T-helper 17 cell (primary cell): ENCODE measurements at regions not wholly inside any gene's neighbourhood (a gene's known extent, or its start where the extent isn't known, plus 50 kb on each side); places are given as distances from the start of the nearest gene placed in this dataset.

ENCODE experiments used
- ATAC-seq: fragments of 150-1000 bp; cut with Tn5 transposase; 2 replicates; pipeline ENCODE4 v1.10.0; 2021; ENCODE audit warnings: mild to moderate bottlenecking, moderate library complexity
- DNase-seq, 3 donors: peaks; one replicate each; pipeline versions ENCODE4 v3.0.0 to v3.0.0-alpha.2; 2020 to 2021
- H3K9me3 ChIP-seq: one replicate; pipeline ENCODE4 v1.7.0; 2013; ENCODE audit warnings: low read length, mild to moderate bottlenecking; ENCODE audit not compliant: control insufficient read depth, poor library complexity, severe bottlenecking
- H3K27ac Mint-ChIP-seq: one replicate; pipeline ENCODE4 v1.8.0; 2022; ENCODE audit warnings: mild to moderate bottlenecking, moderate library complexity, mixed read lengths
- H3K27me3 Mint-ChIP-seq: one replicate; pipeline ENCODE4 v1.8.0; 2022; ENCODE audit warnings: mixed read lengths
- H3K36me3 Mint-ChIP-seq: one replicate; pipeline ENCODE4 v1.8.0; 2022; ENCODE audit warnings: low read depth, mixed read lengths
- H3K4me1 Mint-ChIP-seq: one replicate; pipeline ENCODE4 v1.8.0; 2022; ENCODE audit warnings: mild to moderate bottlenecking, mixed read lengths
- H3K4me3 Mint-ChIP-seq: one replicate; pipeline ENCODE4 v1.8.0; 2022; ENCODE audit warnings: mild to moderate bottlenecking, moderate library complexity, mixed read lengths

- ATAC-seq = no peak
- Mint-ChIP-seq H3K4me3 (no peak overlapping the region), H3K27ac (no peak overlapping the region), H3K4me1 (no peaks in the 10 kb centered on the region), H3K27me3 (no peaks in the 10 kb centered on the region), H3K36me3 (no peaks in the 10 kb centered on the region)
- no peak for DNase-seq
- H3K9me3 ChIP-seq = no peaks in the 10 kb centered on the region
Measured at GRCh38 chr11:26126741-26127140, 205.2 kb upstream of the ANO3 start.

- no peaks in the 10 kb centered on the region for H3K36me3 Mint-ChIP-seq
- H3K4me3 Mint-ChIP-seq = no peak overlapping the region
- H3K27me3 Mint-ChIP-seq = no peaks in the 10 kb centered on the region
- no peak overlapping the region for H3K27ac Mint-ChIP-seq
- H3K4me1 Mint-ChIP-seq = no peaks in the 10 kb centered on the region
- no peaks in the 10 kb centered on the region for H3K9me3 ChIP-seq
- DNase-seq (no peak), ATAC-seq (no peak)
Measured at GRCh38 chr11:26127336-26127735, 204.6 kb upstream of the ANO3 start.

DNA sequence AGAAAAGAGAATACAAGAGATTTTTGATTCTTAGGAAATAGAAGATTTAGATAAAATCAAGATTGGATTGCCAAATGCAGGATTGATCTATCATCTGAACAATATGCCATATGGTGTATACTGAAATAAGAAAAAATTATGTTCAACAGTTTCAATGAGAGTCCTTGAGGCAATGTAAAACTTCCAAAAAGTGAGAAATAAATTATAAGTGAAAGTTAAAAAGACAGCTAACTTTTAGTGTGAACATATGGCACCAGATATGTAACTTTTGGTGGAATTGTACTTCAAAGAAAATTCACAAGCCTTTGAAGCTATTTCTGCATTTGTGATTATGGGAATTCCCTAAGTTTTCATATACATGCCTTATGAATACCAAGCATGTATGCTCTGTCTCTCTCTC is 200.5 kb upstream of the ANO3 start:
- ATAC-seq = no peak
- H3K27me3 Mint-ChIP-seq = no peaks in the 10 kb centered on the region
- no peaks in the 10 kb centered on the region for H3K36me3 Mint-ChIP-seq
- no peaks in the 10 kb centered on the region for H3K9me3 ChIP-seq
- no peak overlapping the region for H3K4me3 Mint-ChIP-seq
- H3K27ac Mint-ChIP-seq = no peak overlapping the region
- no peaks in the 10 kb centered on the region for H3K4me1 Mint-ChIP-seq
- no peak for DNase-seq

GRCh38 chr11:26134053-26134452 is 197.9 kb upstream of the ANO3 start:
- DNase-seq (no peak), ATAC-seq (no peak)
- H3K9me3 ChIP-seq = no peaks in the 10 kb centered on the region
- no peaks in the 10 kb centered on the region for H3K27me3 Mint-ChIP-seq
- no peaks in the 10 kb centered on the region for H3K4me1 Mint-ChIP-seq
- no peak overlapping the region for H3K4me3 Mint-ChIP-seq
- H3K36me3 Mint-ChIP-seq = no peaks in the 10 kb centered on the region
- H3K27ac Mint-ChIP-seq = no peak overlapping the region

DNA sequence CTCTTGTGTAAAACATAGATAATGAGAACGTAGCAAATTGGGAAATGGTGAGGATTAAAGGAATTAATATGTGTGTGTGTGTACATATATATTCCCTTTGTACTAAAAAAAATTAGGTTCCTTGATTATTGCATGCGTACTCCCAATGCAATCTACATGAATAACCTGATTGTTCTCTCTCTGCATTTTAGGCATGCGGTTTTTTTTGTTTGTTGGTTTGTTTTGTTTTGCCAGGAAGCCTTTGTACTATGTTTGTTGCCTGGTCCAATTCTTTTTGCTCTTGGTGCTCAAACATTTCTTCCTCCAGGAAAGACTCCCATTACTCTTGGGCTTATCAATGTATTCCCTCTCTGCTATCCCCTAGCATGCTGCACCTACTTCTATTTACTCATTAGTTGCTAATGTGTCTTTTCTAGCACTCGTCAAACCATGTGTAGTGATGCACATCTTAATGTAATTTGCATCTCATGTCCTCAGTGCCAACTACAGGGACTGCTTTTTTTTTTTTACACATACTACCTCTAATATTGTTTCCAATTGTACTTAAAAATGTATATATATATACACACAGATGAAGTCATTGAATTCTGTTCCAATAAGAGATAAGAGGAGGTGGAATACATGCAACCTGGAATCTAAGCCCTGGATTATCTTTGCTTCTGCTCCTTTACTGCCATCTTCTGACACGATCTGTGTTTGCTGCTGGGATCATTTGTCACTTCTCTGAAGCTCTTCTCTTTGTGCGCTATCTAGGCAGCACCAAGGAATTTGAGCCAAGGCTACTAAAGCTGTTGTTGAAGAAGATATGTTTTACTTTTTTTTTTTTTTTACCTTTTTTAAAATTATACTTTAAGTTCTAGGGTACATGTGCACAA is 197.2 kb upstream of the ANO3 start:
- no peaks in the 10 kb centered on the region for H3K9me3 ChIP-seq
- no peak overlapping the region for H3K27ac Mint-ChIP-seq
- no peak overlapping the region for H3K4me3 Mint-ChIP-seq
- no peak for ATAC-seq
- no peaks in the 10 kb centered on the region for H3K36me3 Mint-ChIP-seq
- H3K27me3 Mint-ChIP-seq = no peaks in the 10 kb centered on the region
- DNase-seq = no peak
- H3K4me1 Mint-ChIP-seq = no peaks in the 10 kb centered on the region

DNA sequence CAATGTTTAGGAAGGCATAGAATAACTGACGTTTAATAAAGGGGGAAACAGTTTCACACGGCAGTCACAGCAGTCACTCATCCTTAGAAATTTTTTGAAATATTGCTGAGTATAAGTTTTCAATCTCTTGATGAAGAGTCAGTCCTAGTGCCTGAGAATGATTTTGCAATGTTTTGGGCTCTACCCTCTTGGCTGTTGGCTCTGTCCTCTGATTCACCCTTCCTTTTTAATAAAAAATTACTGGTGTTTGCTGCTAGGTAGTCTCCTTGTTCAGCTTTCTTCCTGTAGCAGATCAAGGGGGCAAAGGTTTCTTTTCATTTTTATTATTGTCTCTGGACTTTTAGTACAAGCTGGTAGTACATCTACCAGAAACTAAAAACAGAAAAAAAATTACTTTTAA is 194.3 kb upstream of the ANO3 start:
- Mint-ChIP-seq H3K27me3 (no peaks in the 10 kb centered on the region), H3K36me3 (no peaks in the 10 kb centered on the region), H3K4me1 (no peaks in the 10 kb centered on the region), H3K4me3 (no peak overlapping the region), H3K27ac (no peak overlapping the region)
- no peaks in the 10 kb centered on the region for H3K9me3 ChIP-seq
- DNase-seq (no peak), ATAC-seq (no peak)

DNA sequence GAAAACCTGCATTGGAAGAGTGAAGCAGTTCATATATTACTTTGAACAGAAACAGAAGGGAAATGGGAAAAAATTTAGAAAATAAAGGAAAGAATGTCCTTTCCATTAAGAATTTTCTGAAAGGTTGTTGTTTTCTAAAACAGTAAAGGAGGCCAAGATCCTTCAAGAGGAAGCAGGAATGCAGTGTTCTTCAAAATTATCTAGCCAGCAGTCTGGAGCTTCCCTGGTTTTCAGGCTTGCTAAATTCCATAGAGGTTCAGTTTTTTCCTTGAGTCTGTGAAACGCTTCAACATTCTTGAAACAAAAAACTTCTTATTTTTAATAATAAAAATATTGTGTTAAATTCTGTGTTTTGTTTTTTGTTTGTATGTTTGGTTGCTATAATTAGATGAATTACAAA is 189.0 kb upstream of the ANO3 start:
- Mint-ChIP-seq H3K4me3 (no peak overlapping the region), H3K27ac (no peak overlapping the region), H3K27me3 (no peaks in the 10 kb centered on the region), H3K4me1 (no peaks in the 10 kb centered on the region), H3K36me3 (no peaks in the 10 kb centered on the region)
- no peak for ATAC-seq
- H3K9me3 ChIP-seq = no peaks in the 10 kb centered on the region
- no peak for DNase-seq

DNA sequence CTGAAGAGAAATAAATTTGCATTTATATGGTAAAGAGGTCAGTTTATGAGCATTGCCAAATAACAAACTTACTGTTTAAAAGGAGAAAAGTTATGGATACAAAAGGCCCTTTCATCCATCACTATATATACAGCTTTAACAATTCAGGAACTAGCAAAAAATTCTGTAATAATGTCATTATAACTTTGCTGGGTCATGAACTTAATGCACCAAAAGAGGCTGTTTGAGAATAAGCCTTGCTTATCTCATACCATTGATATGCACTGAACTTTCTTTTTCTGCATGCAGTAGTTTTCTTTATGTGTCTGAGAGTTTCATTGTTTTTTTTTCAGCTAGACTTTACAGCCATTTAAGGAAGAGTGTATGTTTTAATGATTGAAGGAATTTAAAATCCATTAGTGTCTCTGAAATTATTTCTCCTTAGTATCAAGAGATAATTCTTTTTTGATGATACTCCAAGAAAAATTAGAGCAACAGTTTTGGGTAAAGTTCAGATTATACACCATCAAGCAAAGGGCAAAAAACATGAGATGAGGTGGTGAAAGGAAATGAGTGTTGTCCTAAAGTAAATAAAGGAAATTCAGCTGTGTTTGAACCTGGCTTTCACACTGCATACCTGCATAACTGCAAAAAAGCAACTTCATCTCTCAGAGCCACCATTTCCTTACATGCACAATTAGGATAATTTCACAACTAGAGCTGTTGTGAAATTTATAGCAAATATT is 188.2 kb upstream of the ANO3 start:
- Mint-ChIP-seq H3K27me3 (no peaks in the 10 kb centered on the region), H3K4me1 (no peaks in the 10 kb centered on the region), H3K27ac (no peak overlapping the region), H3K36me3 (no peaks in the 10 kb centered on the region), H3K4me3 (no peak overlapping the region)
- DNase-seq (no peak), ATAC-seq (no peak)
- no peaks in the 10 kb centered on the region for H3K9me3 ChIP-seq

DNA sequence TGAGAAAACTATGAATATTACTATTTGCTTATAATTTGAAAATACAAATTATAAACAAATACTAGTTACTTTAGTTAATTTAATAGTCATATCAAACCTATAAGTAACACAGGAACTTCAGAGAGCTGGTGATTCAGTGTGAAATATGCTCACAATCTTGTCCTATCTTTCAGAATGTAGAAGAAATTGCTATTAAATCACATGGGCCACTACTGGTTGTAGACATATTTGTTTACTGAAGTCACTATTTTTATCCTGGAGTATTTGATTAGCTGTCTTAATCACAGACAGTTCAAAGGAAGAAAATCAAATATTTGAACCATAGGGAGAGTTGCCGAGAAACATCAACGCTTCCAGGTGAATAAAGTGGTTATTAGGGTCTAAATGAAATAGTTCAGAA is 187.6 kb upstream of the ANO3 start:
- H3K4me3 Mint-ChIP-seq = no peak overlapping the region
- no peaks in the 10 kb centered on the region for H3K4me1 Mint-ChIP-seq
- H3K36me3 Mint-ChIP-seq = no peaks in the 10 kb centered on the region
- no peak for DNase-seq
- ATAC-seq = no peak
- H3K9me3 ChIP-seq = no peaks in the 10 kb centered on the region
- H3K27ac Mint-ChIP-seq = no peak overlapping the region
- H3K27me3 Mint-ChIP-seq = no peaks in the 10 kb centered on the region

DNA sequence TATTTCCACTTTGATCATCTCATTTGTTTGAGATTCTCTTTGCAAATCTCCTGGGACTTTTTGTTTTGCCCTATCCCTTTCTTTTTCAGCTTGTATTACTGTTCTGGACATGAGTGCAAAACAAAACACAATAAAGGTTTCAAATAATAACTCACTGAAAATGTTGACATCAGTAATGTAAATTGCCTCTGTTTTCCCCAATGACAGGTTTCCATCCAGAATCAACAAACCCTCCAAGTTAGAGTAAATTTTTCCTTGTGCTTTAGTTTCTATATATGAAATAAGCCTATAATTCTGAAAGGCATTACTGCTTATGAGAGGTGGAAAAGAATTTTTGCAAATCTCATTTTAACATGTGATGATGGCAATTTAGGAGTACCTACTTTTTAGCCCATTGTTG is 187.0 kb upstream of the ANO3 start:
- DNase-seq (no peak), ATAC-seq (no peak)
- Mint-ChIP-seq H3K27ac (no peak overlapping the region), H3K4me1 (no peaks in the 10 kb centered on the region), H3K27me3 (no peaks in the 10 kb centered on the region), H3K4me3 (no peak overlapping the region), H3K36me3 (no peaks in the 10 kb centered on the region)
- no peaks in the 10 kb centered on the region for H3K9me3 ChIP-seq

- Mint-ChIP-seq H3K4me1 (no peaks in the 10 kb centered on the region), H3K36me3 (no peaks in the 10 kb centered on the region), H3K27ac (no peak overlapping the region), H3K4me3 (no peak overlapping the region), H3K27me3 (no peaks in the 10 kb centered on the region)
- no peak for ATAC-seq
- DNase-seq = no peak
- H3K9me3 ChIP-seq = no peaks in the 10 kb centered on the region
Measured at GRCh38 chr11:26149585-26149984, 182.3 kb upstream of the ANO3 start.

DNA sequence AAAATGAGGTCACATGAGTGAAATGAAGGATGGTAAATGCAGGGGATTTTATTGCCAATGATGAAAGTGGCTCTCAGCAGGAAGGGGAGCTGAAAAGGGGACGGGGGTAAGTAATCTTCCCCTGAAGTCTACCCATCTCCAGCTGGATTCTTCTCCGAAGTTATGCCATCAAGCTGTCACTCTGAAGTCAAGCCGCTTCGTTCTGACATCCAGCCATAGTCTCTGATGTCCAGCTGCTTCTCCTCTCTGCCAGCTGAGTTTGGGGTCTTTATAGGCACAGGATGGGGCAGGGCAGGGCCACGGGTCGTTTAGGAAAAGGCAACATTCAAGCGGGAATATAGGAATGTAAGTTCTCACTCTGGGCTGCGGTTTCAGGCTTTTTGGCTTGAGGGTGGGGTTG is 181.9 kb upstream of the ANO3 start:
- Mint-ChIP-seq H3K27ac (no peak overlapping the region), H3K27me3 (no peaks in the 10 kb centered on the region), H3K4me1 (no peaks in the 10 kb centered on the region), H3K4me3 (no peak overlapping the region), H3K36me3 (no peaks in the 10 kb centered on the region)
- DNase-seq (no peak), ATAC-seq (no peak)
- H3K9me3 ChIP-seq = no peaks in the 10 kb centered on the region

- ATAC-seq = no peak
- Mint-ChIP-seq H3K4me3 (no peak overlapping the region), H3K27me3 (no peaks in the 10 kb centered on the region), H3K36me3 (no peaks in the 10 kb centered on the region), H3K4me1 (no peaks in the 10 kb centered on the region), H3K27ac (no peak overlapping the region)
- H3K9me3 ChIP-seq = no peaks in the 10 kb centered on the region
- DNase-seq = no peak
Measured at GRCh38 chr11:26158251-26158650, 173.7 kb upstream of the ANO3 start.

GRCh38 chr11:26162291-26162690 is 169.6 kb upstream of the ANO3 start:
- no peak overlapping the region for H3K4me3 Mint-ChIP-seq
- H3K27ac Mint-ChIP-seq = no peak overlapping the region
- ATAC-seq (no peak), DNase-seq (no peak)
- H3K27me3 Mint-ChIP-seq = no peaks in the 10 kb centered on the region
- no peaks in the 10 kb centered on the region for H3K36me3 Mint-ChIP-seq
- H3K4me1 Mint-ChIP-seq = no peaks in the 10 kb centered on the region
- no peaks in the 10 kb centered on the region for H3K9me3 ChIP-seq
